HCT116 (cell line): ENCODE measurements at regions not wholly inside any gene's neighbourhood (a gene's known extent, or its start where the extent isn't known, plus 50 kb on each side); places are given as distances from the start of the nearest gene placed in this dataset.

ENCODE experiments used
- CTCF ChIP-seq, 3 experiments: fragments of 200-600 bp in 1 of 3; sonication (generic) in 1 of 3; IDR thresholded peaks in 2 of 3; conservative IDR thresholded peaks in 1 of 3; 2 replicates each; pipeline ENCODE4 v1.5.1; 2012 to 2017; ENCODE audit warnings: low read depth in 2 of 3, low read length in 2 of 3, antibody characterized with exemption in 1 of 3, borderline replicate concordance in 1 of 3, control low read depth in 1 of 3, mild to moderate bottlenecking in 1 of 3, mixed read lengths in 1 of 3, mixed run types in 1 of 3, moderate library complexity in 1 of 3; ENCODE audit not compliant: insufficient read depth in 1 of 3
- EZH2 ChIP-seq: fragments of 200-600 bp; sonication (generic); IDR thresholded peaks from 2 replicates; pipeline ENCODE4 v1.6.1; 2017; ENCODE audit warnings: antibody characterized with exemption, mixed run types
- RAD21 ChIP-seq: IDR thresholded peaks from 2 replicates; pipeline ENCODE4 v1.6.1; 2012; ENCODE audit warnings: low read depth, mild to moderate bottlenecking

GRCh38 chrX:848386-848785 lies 217.8 kb downstream of the SHOX start:
- TF ChIP-seq EZH2 (no peak), RAD21 (no peak), CTCF (IDR thresholded peaks at IDR 0.05 in 2 of 3, conservative IDR thresholded peaks at IDR 0.05 in 1 of 3; ENCODE audit: borderline replicate concordance in 1 of 3, insufficient read depth in 1 of 3, low read depth in 2 of 3, low read length in 2 of 3) (no peak)
